Fibroblast of mammary gland (primary cell): ENCODE measurements at regions not wholly inside any gene's neighbourhood (a gene's known extent, or its start where the extent isn't known, plus 50 kb on each side); places are given as distances from the start of the nearest gene placed in this dataset.

ENCODE experiments used
- DNase-seq: peaks from one replicate; pipeline ENCODE4 v3.0.0-alpha.2; 2010; ENCODE audit warnings: low read depth
- H3K4me3 ChIP-seq: 2 replicates; pipeline ENCODE4 v1.5.1; 2011; ENCODE audit warnings: low read depth, mild to moderate bottlenecking, low read length, moderate library complexity; ENCODE audit not compliant: control insufficient read depth
- TF ChIP-seq, protein P1 (sequence below): conservative IDR thresholded peaks from 2 replicates; pipeline ENCODE4 v1.5.1; 2011; ENCODE audit warnings: low read depth, low read length, inconsistent platforms; ENCODE audit not compliant: control insufficient read depth, insufficient read depth

GRCh38 chr14:58783792-58784511 lies 146.2 kb downstream of the DACT1 start:
- TF ChIP-seq, protein P1, sequence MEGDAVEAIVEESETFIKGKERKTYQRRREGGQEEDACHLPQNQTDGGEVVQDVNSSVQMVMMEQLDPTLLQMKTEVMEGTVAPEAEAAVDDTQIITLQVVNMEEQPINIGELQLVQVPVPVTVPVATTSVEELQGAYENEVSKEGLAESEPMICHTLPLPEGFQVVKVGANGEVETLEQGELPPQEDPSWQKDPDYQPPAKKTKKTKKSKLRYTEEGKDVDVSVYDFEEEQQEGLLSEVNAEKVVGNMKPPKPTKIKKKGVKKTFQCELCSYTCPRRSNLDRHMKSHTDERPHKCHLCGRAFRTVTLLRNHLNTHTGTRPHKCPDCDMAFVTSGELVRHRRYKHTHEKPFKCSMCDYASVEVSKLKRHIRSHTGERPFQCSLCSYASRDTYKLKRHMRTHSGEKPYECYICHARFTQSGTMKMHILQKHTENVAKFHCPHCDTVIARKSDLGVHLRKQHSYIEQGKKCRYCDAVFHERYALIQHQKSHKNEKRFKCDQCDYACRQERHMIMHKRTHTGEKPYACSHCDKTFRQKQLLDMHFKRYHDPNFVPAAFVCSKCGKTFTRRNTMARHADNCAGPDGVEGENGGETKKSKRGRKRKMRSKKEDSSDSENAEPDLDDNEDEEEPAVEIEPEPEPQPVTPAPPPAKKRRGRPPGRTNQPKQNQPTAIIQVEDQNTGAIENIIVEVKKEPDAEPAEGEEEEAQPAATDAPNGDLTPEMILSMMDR: no peak
- DNase-seq: peak; percentile 47
- no peak overlapping the region for H3K4me3 ChIP-seq

- TF ChIP-seq, protein P1: no peak
- no peak for DNase-seq
- no peak overlapping the region for H3K4me3 ChIP-seq
Measured at GRCh38 chr14:58784931-58785330, 147.2 kb downstream of the DACT1 start.

- DNase-seq: no peak
- TF ChIP-seq, protein P1: no peak
Measured at GRCh38 chr14:58785701-58786100, 147.9 kb downstream of the DACT1 start.

GRCh38 chr14:58787592-58787991 lies 149.8 kb downstream of the DACT1 start:
- TF ChIP-seq, protein P1: no peak
- peak; percentile 33 for DNase-seq
- no peak overlapping the region for H3K4me3 ChIP-seq

More at GRCh38 chr14:58785701-58786100, 147.9 kb downstream of the DACT1 start:
- H3K4me3 ChIP-seq: no peak overlapping the region

DNA sequence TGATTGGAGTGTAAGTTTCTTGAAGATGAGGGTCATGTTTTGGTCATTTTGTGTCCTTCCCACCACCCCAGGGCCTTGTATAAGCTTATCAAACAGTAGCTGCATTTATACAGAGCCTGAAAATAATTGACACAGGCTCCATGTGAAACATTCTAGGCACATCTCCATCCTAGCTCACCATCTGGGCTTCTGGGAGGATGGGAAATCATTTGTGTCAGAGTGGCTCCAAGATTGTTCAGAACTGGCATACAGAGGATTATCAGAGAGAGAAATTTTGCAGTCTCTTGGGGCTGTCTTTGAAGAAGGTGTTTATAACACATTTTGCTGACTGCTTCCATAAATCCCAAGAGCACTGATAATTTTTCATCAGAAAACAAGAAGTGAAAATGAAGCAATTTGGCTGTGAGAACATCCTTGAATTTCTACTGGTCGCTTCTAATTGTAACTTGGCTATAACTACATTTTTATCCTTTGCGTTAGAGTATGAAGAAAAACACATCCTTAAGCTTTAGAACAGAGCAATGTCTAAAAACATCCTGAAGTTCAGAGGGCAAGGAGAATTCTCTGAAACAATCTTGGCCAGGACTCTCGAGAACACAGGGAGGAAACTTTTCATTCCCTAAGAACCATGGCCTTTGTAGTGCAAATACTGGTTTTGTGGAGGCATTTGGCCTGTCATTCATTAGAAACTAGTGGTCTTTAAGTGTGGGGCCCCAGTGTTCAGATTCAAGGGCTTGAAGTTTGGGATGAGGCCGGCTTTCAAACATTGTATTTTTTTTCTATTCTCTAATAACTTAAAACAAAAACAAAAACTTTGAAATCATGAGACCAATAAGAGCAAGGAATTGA lies 151.1 kb downstream of the DACT1 start:
- no peak overlapping the region for H3K4me3 ChIP-seq
- no peak for DNase-seq
- TF ChIP-seq, protein P1: no peak

- TF ChIP-seq, protein P1: no peak
- no peak overlapping the region for H3K4me3 ChIP-seq
- no peak for DNase-seq
Measured at GRCh38 chr14:58789736-58790135, 152.0 kb downstream of the DACT1 start.
